ENCODE measurements at regions not wholly inside any gene's neighbourhood (a gene's known extent, or its start where the extent isn't known, plus 50 kb on each side); places are given as distances from the start of the nearest gene placed in this dataset.

GRCh38 chr4:130573742-130574141 is 1477.8 kb downstream of the C4orf33 start:
- TF ChIP-seq ZFP30 (CRISPR knock-in tag; IDR thresholded peaks at IDR 0.05), result no peak
- TF ChIP-seq BACH2 (CRISPR knock-in tag; IDR thresholded peaks at IDR 0.05; ENCODE audit: borderline replicate concordance), result no peak
- TF ChIP-seq CREB5 (CRISPR knock-in tag; IDR thresholded peaks at IDR 0.05; ENCODE audit: low read depth), result no peak
- no peak for ATAC-seq

- no peak for TF ChIP-seq ESRRG (CRISPR knock-in tag; IDR thresholded peaks at IDR 0.05)
- TF ChIP-seq ZNF70 (CRISPR knock-in tag; IDR thresholded peaks at IDR 0.05), result no peak
- no peak for TF ChIP-seq ZNF8 (CRISPR knock-in tag; IDR thresholded peaks at IDR 0.05)
- TF ChIP-seq BACH2 (CRISPR knock-in tag; IDR thresholded peaks at IDR 0.05; ENCODE audit: borderline replicate concordance), result no peak
- TF ChIP-seq ZFP30 (CRISPR knock-in tag; IDR thresholded peaks at IDR 0.05), result no peak
- TF ChIP-seq ARNTL (CRISPR knock-in tag; IDR thresholded peaks at IDR 0.05; ENCODE audit: borderline replicate concordance, low read depth), result no peak
- no peak for TF ChIP-seq POU6F1 (CRISPR knock-in tag; IDR thresholded peaks at IDR 0.05; ENCODE audit: borderline replicate concordance, low read depth)
- no peak for TF ChIP-seq OSR1 (CRISPR knock-in tag; IDR thresholded peaks at IDR 0.05)
- no peak for TF ChIP-seq ZFP3 (CRISPR knock-in tag; IDR thresholded peaks at IDR 0.05)
- no peak for TF ChIP-seq CSDC2 (CRISPR knock-in tag; IDR thresholded peaks at IDR 0.05)
- no peak for TF ChIP-seq PPARA (CRISPR knock-in tag; IDR thresholded peaks at IDR 0.05; ENCODE audit: borderline replicate concordance)
- TF ChIP-seq SNAI2 (CRISPR knock-in tag; IDR thresholded peaks at IDR 0.05), result no peak
- TF ChIP-seq ZC3H10 (CRISPR knock-in tag; IDR thresholded peaks at IDR 0.05), result no peak
- TF ChIP-seq TOX (CRISPR knock-in tag; IDR thresholded peaks at IDR 0.05; ENCODE audit: borderline replicate concordance), result no peak
- ATAC-seq, result no peak
Measured at GRCh38 chr4:130574215-130574614, 1478.3 kb downstream of the C4orf33 start.

- TF ChIP-seq TCF4 (CRISPR knock-in tag; IDR thresholded peaks at IDR 0.05; ENCODE audit: borderline replicate concordance) (peak; percentile 83), ZFP30 (CRISPR knock-in tag; IDR thresholded peaks at IDR 0.05) (no peak), CSDC2 (CRISPR knock-in tag; IDR thresholded peaks at IDR 0.05) (no peak), ISL1 (CRISPR knock-in tag; IDR thresholded peaks at IDR 0.05) (no peak), PPARA (CRISPR knock-in tag; IDR thresholded peaks at IDR 0.05; ENCODE audit: borderline replicate concordance) (0 out of 2 replicates have a peak, but pooled peaks have one; percentile 23), BACH2 (CRISPR knock-in tag; IDR thresholded peaks at IDR 0.05; ENCODE audit: borderline replicate concordance) (no peak), CREB5 (CRISPR knock-in tag; IDR thresholded peaks at IDR 0.05; ENCODE audit: low read depth) (no peak), RARB (CRISPR knock-in tag; IDR thresholded peaks at IDR 0.05) (no peak), ZC3H10 (CRISPR knock-in tag; IDR thresholded peaks at IDR 0.05) (no peak), GLIS3 (CRISPR knock-in tag; IDR thresholded peaks at IDR 0.05) (no peak)
- ATAC-seq, result no peak
Measured at GRCh38 chr4:130576218-130576617, 1480.3 kb downstream of the C4orf33 start.

- TF ChIP-seq ZNF70 (CRISPR knock-in tag; IDR thresholded peaks at IDR 0.05) (no peak), OSR1 (CRISPR knock-in tag; IDR thresholded peaks at IDR 0.05) (no peak), ZFP30 (CRISPR knock-in tag; IDR thresholded peaks at IDR 0.05) (no peak), PATZ1 (CRISPR knock-in tag; IDR thresholded peaks at IDR 0.05; ENCODE audit: borderline replicate concordance) (no peak), BACH2 (CRISPR knock-in tag; IDR thresholded peaks at IDR 0.05; ENCODE audit: borderline replicate concordance) (no peak), PPARA (CRISPR knock-in tag; IDR thresholded peaks at IDR 0.05; ENCODE audit: borderline replicate concordance) (no peak), ZNF8 (CRISPR knock-in tag; IDR thresholded peaks at IDR 0.05) (no peak), TSHZ2 (CRISPR knock-in tag; IDR thresholded peaks at IDR 0.05) (no peak), ZC3H10 (CRISPR knock-in tag; IDR thresholded peaks at IDR 0.05) (no peak), ISL1 (CRISPR knock-in tag; IDR thresholded peaks at IDR 0.05) (no peak), ARNTL (CRISPR knock-in tag; IDR thresholded peaks at IDR 0.05; ENCODE audit: borderline replicate concordance, low read depth) (no peak), ESRRG (CRISPR knock-in tag; IDR thresholded peaks at IDR 0.05) (no peak)
- no peak for ATAC-seq
Measured at GRCh38 chr4:130591091-130591490, 1495.1 kb downstream of the C4orf33 start.
